ENCODE measurements at regions not wholly inside any gene's neighbourhood (a gene's known extent, or its start where the extent isn't known, plus 50 kb on each side); places are given as distances from the start of the nearest gene placed in this dataset.

DNA sequence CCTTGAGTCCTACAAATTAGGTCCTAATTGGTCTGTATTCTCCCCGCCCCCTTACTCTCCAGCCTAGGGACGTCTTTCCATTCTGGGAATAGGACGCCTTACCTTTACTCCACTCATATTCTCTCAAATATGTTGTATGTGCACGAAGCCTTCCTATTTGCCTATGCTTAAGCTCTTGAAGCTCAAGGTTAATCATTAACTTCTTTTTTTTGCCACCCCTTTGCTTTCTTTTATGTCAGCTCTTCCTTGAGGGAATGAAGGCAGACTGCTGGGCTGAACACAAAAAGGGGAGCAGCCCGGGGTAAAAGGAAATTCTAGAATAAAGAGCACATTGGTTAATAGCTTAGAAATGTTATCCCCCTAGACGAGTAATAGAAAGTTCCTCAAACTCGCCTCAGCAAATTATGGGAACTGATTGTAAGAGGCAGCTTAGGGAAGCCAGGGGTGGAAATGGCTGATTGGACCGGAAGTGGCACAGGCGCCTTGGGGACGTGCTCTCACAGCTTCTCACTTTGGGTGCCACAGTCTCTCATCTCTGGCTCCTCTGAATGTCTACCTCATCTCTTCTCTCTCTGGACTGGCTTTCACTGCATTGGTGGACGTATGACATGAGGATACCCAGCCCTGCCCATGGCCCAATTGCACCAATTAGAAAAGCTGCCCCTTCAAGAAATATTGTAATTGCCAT lies 122.3 kb upstream of the IL12B start:
- DNase-seq (no peak), ATAC-seq (no peak)
- Histone ChIP-seq H3K9me3 (no peaks in the 10 kb centered on the region), H3K4me1 (no peaks in the 10 kb centered on the region), H3K4me3 (no peak overlapping the region), H3K27me3 (ENCODE audit: insufficient read depth in 3 of 3, low read length in 2 of 3) (no peaks in the 10 kb centered on the region), H3K27ac (no peak overlapping the region), H3K36me3 (ENCODE audit: insufficient read depth in 1 of 2, low read depth in 1 of 2) (no peaks in the 10 kb centered on the region)
- WGBS, 3 donors: 90 to 91% (median 91%) methylated on average over 11 of the region's 11 CpGs
- TF ChIP-seq, protein P1, sequence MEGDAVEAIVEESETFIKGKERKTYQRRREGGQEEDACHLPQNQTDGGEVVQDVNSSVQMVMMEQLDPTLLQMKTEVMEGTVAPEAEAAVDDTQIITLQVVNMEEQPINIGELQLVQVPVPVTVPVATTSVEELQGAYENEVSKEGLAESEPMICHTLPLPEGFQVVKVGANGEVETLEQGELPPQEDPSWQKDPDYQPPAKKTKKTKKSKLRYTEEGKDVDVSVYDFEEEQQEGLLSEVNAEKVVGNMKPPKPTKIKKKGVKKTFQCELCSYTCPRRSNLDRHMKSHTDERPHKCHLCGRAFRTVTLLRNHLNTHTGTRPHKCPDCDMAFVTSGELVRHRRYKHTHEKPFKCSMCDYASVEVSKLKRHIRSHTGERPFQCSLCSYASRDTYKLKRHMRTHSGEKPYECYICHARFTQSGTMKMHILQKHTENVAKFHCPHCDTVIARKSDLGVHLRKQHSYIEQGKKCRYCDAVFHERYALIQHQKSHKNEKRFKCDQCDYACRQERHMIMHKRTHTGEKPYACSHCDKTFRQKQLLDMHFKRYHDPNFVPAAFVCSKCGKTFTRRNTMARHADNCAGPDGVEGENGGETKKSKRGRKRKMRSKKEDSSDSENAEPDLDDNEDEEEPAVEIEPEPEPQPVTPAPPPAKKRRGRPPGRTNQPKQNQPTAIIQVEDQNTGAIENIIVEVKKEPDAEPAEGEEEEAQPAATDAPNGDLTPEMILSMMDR (IDR thresholded peaks at IDR 0.05): no peak
- intact Hi-C loops (cut with DNase I): no loop called here

DNA sequence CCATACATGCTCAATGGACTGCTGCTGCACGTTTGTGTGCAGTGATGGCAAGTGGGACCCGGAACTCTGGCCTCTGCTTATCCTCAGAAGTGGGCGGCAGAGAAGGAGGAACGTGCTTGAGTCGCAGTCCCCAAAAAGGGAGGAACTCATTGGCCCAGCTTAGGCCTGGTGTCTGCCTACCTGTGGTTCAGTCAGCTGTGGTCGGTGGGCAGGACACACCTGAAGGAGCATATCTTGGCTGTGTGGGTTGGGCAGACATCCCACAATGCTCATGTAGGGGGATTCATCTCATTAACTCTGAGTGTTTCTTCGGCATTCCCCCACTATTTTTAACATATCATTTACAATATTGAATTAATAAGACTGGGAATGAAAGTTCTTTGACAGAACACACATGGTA lies 122.9 kb upstream of the IL12B start:
- Histone ChIP-seq H3K27me3 (ENCODE audit: insufficient read depth in 3 of 3, low read length in 2 of 3) (no peaks in the 10 kb centered on the region), H3K36me3 (ENCODE audit: insufficient read depth in 1 of 2, low read depth in 1 of 2) (no peaks in the 10 kb centered on the region), H3K9me3 (no peaks in the 10 kb centered on the region), H3K27ac (no peak overlapping the region), H3K4me1 (no peaks in the 10 kb centered on the region), H3K4me3 (no peak overlapping the region)
- intact Hi-C loops (cut with DNase I): no loop called here
- 75 to 91% (median 85%) methylated on average over 7 of the region's 7 CpGs for WGBS, 3 donors
- TF ChIP-seq, protein P1 (IDR thresholded peaks at IDR 0.05): no peak
- no peak for ATAC-seq
- no peak for DNase-seq

DNA sequence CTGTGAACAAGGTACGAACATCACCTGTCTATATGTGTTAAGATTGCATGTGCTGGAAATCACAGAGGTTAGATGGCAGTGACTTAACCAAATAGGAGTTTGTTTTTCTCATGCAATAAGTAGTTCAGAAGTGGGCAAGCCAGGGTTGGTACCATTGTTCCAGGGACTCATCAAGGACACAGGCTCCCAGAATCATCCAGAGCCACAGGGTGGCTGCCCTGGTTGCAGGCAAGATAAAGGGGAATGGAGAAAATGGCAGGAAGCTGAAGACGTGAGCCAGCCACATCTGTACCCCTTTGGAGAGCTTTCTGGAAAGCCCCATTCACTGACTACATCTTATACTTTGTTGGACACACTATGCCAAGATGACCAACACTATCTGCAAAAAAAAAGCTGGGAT lies 126.0 kb upstream of the IL12B start:
- H3K27me3 ChIP-seq (ENCODE audit: insufficient read depth in 3 of 3, low read length in 2 of 3): no peaks in the 10 kb centered on the region
- TF ChIP-seq, protein P1 (IDR thresholded peaks at IDR 0.05): no peak
- DNase-seq: no peak
- H3K4me1 ChIP-seq: no peaks in the 10 kb centered on the region
- intact Hi-C loops (cut with DNase I): no loop called here
- no peak for ATAC-seq
- no peaks in the 10 kb centered on the region for H3K9me3 ChIP-seq
- no peak overlapping the region for H3K4me3 ChIP-seq
- WGBS, 3 donors: 71 to 78% (median 75%) methylated on average over 2 of the region's 2 CpGs
- no peaks in the 10 kb centered on the region for H3K36me3 ChIP-seq (ENCODE audit: insufficient read depth in 1 of 2, low read depth in 1 of 2)
- no peak overlapping the region for H3K27ac ChIP-seq

DNA sequence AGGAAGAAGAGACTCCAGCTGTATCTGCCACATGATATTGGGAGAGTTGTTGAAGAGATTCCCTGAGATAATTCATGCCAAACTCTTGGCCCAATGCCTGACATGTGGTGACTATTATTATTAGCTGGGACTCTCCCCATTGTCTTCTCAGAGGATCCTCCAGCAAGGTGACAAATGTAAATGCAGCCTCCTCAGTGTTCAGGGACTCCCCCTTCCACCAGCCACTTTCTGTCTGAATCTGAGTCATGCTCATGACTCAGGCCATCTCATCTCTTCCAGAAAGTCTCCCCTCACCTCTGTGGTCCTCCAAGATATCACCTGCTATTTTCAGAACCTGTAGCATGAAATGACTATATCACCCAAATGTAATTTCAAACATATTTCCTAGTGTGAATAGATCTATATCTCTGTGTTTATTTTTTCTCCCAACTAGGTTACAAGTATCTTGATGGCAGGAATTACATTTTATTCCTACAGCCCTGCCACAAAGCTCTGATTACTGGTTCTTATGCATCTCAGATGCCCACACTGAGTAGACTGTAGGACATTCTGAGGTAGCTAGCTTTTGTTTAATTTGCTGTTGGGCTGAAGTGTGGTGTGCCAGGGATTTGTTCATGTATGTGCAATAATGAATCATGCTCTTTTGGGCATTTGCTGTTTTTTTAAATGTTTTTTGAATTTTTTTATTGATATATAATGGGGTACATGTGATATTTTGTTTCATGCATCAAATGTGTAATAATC lies 126.6 kb upstream of the IL12B start:
- DNase-seq (no peak), ATAC-seq (no peak)
- Histone ChIP-seq H3K27me3 (ENCODE audit: insufficient read depth in 3 of 3, low read length in 2 of 3) (no peaks in the 10 kb centered on the region), H3K27ac (no peak overlapping the region), H3K36me3 (ENCODE audit: insufficient read depth in 1 of 2, low read depth in 1 of 2) (no peaks in the 10 kb centered on the region), H3K9me3 (no peaks in the 10 kb centered on the region), H3K4me3 (no peak overlapping the region), H3K4me1 (no peaks in the 10 kb centered on the region)
- intact Hi-C loops (cut with DNase I): no loop called here
- TF ChIP-seq, protein P1 (IDR thresholded peaks at IDR 0.05): no peak
